Endodermal cell (in vitro differentiated cells): ENCODE measurements at regions not wholly inside any gene's neighbourhood (a gene's known extent, or its start where the extent isn't known, plus 50 kb on each side); places are given as distances from the start of the nearest gene placed in this dataset.
A peak's percentile ranks its signal among the peaks of the same experiment; 100 is the strongest.

Experiments used
- DNase-seq: peaks from one replicate; pipeline ENCODE4 v3.0.0-alpha.2; 2017
- H3K27ac ChIP-seq: 2 replicates; pipeline ENCODE4 v1.5.1; 2013; ENCODE audit warnings: mild to moderate bottlenecking, low read depth, low read length, moderate library complexity
- H3K27me3 ChIP-seq: 2 replicates; pipeline ENCODE4 v1.6.1; 2013; ENCODE audit warnings: mild to moderate bottlenecking, low read length, moderate library complexity; ENCODE audit not compliant: insufficient read depth, control insufficient read depth, poor library complexity, severe bottlenecking
- H3K36me3 ChIP-seq: 2 replicates; pipeline ENCODE4 v1.7.0; 2013; ENCODE audit warnings: mild to moderate bottlenecking, low read length, moderate library complexity; ENCODE audit not compliant: control insufficient read depth, insufficient read depth
- H3K4me1 ChIP-seq: one replicate; pipeline ENCODE4 v1.7.0; 2013; ENCODE audit warnings: low read length; ENCODE audit not compliant: control insufficient read depth, insufficient read depth
- H3K4me3 ChIP-seq: 2 replicates; pipeline ENCODE4 v1.5.1; 2013; ENCODE audit warnings: mild to moderate bottlenecking, low read length, moderate library complexity
- H3K9ac ChIP-seq: 2 replicates; pipeline ENCODE4 v1.6.1; 2013; ENCODE audit warnings: mild to moderate bottlenecking, low read length, moderate library complexity; ENCODE audit not compliant: poor library complexity, severe bottlenecking; ENCODE audit errors: extremely low read depth
- H3K9me3 ChIP-seq: 2 replicates; pipeline ENCODE4 v1.6.1; 2013; ENCODE audit warnings: mild to moderate bottlenecking, low read length, moderate library complexity; ENCODE audit not compliant: control insufficient read depth
- H3K27ac Mint-ChIP-seq: 2 replicates; pipeline ENCODE4 v1.8.0; 2020; ENCODE audit warnings: mixed read lengths
- H3K27me3 Mint-ChIP-seq: 2 replicates; pipeline ENCODE4 v1.8.0; 2021; ENCODE audit warnings: mild to moderate bottlenecking, mixed read lengths; ENCODE audit not compliant: insufficient read depth
- H3K36me3 Mint-ChIP-seq: 2 replicates; pipeline ENCODE4 v1.8.0; 2020; ENCODE audit warnings: low read depth, mixed read lengths
- H3K4me1 Mint-ChIP-seq: 2 replicates; pipeline ENCODE4 v1.8.0; 2020; ENCODE audit warnings: mixed read lengths
- H3K4me3 Mint-ChIP-seq: 2 replicates; pipeline ENCODE4 v1.8.0; 2020; ENCODE audit warnings: mild to moderate bottlenecking, moderate library complexity, mixed read lengths
- H3K9me3 Mint-ChIP-seq: 2 replicates; pipeline ENCODE4 v1.8.0; 2020; ENCODE audit warnings: mild to moderate bottlenecking, mixed read lengths
- WGBS, 2 experiments: methylation state at CpG; one replicate each; pipeline versions ENCODE4 v1.1.5 to v1.1.7; 2013; ENCODE audit warnings: missing lambda C conversion rate in 2 of 2, mixed read lengths in 1 of 2; ENCODE audit not compliant: insufficient coverage in 1 of 2, insufficient read length in 1 of 2; 5-methylcytosine and 5-hydroxymethylcytosine counted together
- TF ChIP-seq, protein P1 (sequence below): fragments of 200-600 bp; sonication (generic); conservative IDR thresholded peaks from 2 replicates; pipeline ENCODE4 v1.5.0; 2021; ENCODE audit warnings: antibody characterized with exemption, mild to moderate bottlenecking

DNA sequence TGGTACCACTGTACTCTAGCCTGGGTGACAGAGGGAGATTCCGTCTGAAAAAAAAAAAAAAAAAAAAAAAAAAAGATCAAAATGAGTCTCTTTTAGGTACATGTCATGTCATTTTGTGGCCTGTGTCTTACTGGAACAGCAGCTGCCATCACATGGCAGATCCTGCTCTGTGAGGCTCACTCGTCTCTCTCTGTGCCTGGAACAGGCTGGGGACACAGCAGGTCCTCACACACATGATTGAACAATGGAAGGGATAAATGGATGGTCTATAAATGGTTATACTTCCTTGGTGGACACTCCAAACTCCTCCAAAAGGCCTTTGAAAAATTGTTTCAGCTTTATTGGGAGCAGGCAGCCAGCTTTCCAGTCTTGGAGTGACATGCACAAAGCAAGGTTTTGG lies 236.2 kb upstream of the COPS8 start:
- no peak overlapping the region for H3K27ac Mint-ChIP-seq
- H3K36me3 ChIP-seq, result no peaks in the 10 kb centered on the region
- TF ChIP-seq, protein P1, sequence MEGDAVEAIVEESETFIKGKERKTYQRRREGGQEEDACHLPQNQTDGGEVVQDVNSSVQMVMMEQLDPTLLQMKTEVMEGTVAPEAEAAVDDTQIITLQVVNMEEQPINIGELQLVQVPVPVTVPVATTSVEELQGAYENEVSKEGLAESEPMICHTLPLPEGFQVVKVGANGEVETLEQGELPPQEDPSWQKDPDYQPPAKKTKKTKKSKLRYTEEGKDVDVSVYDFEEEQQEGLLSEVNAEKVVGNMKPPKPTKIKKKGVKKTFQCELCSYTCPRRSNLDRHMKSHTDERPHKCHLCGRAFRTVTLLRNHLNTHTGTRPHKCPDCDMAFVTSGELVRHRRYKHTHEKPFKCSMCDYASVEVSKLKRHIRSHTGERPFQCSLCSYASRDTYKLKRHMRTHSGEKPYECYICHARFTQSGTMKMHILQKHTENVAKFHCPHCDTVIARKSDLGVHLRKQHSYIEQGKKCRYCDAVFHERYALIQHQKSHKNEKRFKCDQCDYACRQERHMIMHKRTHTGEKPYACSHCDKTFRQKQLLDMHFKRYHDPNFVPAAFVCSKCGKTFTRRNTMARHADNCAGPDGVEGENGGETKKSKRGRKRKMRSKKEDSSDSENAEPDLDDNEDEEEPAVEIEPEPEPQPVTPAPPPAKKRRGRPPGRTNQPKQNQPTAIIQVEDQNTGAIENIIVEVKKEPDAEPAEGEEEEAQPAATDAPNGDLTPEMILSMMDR, result no peak
- H3K4me3 Mint-ChIP-seq, result no peak overlapping the region
- peaks cover 6% of the 10 kb centered on the region for H3K36me3 Mint-ChIP-seq
- no peaks in the 10 kb centered on the region for H3K27me3 ChIP-seq
- H3K9ac ChIP-seq, result no peak overlapping the region
- H3K4me1 ChIP-seq, result peaks cover 2% of the 10 kb centered on the region
- peaks cover 18% of the 10 kb centered on the region for H3K9me3 ChIP-seq
- peak; percentile 26 for DNase-seq
- 85% methylated on average over 2 of the region's 2 CpGs; no CpG with 5 or more reads in 1 of the 2 experiments for WGBS, 2 experiments
- peaks cover 37% of the 10 kb centered on the region for H3K4me1 Mint-ChIP-seq
- H3K4me3 ChIP-seq, result no peak overlapping the region
- H3K9me3 Mint-ChIP-seq, result peaks cover 20% of the 10 kb centered on the region
- no peak overlapping the region for H3K27ac ChIP-seq
- peaks cover 4% of the 10 kb centered on the region for H3K27me3 Mint-ChIP-seq

DNA sequence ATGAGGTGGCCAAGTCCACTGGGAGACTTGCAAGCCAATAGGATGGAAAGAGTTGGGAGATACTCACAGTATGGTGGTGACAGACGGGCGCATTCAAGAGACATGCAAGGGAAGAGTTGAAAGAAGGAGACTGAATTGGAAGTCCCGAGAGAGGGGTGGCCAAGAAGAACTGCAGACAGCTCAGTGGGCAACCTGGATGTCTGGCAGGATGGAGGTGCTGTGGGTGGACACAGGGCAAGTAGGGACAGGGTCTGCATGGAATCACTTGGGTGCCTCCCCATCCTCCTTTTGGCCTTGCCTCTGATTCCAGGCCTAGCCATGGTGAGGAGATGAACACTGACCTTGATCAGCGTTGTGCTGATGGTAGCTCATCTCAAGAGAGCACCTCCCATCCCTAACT lies 235.7 kb upstream of the COPS8 start:
- WGBS, 2 experiments, result 91 to 100% methylated on average over 3 to 4 of the region's 4 CpGs
- no peaks in the 10 kb centered on the region for H3K36me3 ChIP-seq
- no peak overlapping the region for H3K27ac ChIP-seq
- peaks cover 2% of the 10 kb centered on the region for H3K4me1 ChIP-seq
- H3K9me3 ChIP-seq, result peaks cover 14% of the 10 kb centered on the region
- H3K9ac ChIP-seq, result no peak overlapping the region
- H3K9me3 Mint-ChIP-seq, result peaks cover 17% of the 10 kb centered on the region
- DNase-seq, result peak; percentile 17
- no peak overlapping the region for H3K4me3 ChIP-seq
- peaks cover 37% of the 10 kb centered on the region for H3K4me1 Mint-ChIP-seq
- no peaks in the 10 kb centered on the region for H3K27me3 ChIP-seq
- H3K27ac Mint-ChIP-seq, result no peak overlapping the region
- peaks cover 2% of the 10 kb centered on the region for H3K36me3 Mint-ChIP-seq
- H3K27me3 Mint-ChIP-seq, result peaks cover 3% of the 10 kb centered on the region
- no peak overlapping the region for H3K4me3 Mint-ChIP-seq
- TF ChIP-seq, protein P1, result no peak

DNA sequence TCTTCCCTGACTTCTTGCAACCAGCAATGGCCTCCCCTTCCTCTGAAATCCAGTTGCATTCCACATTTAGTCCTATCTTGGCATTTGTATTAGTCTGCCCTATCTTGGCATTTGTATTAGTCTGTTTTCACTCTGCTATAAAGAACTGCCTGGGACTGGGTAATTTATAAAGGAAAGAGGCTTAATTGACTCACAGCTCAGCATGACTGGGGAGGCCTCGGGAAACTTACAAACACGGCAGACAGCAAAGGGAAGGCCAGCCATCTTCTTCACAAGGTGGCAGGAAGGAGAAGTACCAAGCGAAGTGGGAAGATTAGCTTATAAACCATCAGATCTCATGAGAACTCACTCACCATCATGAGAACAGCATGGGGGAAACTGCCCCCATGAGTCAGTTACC lies 234.5 kb upstream of the COPS8 start:
- Mint-ChIP-seq H3K9me3 (peaks cover 20% of the 10 kb centered on the region), H3K36me3 (no peaks in the 10 kb centered on the region), H3K27me3 (peaks cover 7% of the 10 kb centered on the region), H3K4me1 (peaks cover 37% of the 10 kb centered on the region), H3K4me3 (no peak overlapping the region), H3K27ac (no peak overlapping the region)
- no peak overlapping the region for H3K4me3 ChIP-seq
- no peak overlapping the region for H3K9ac ChIP-seq
- WGBS, 2 experiments, result 76 to 92% methylated on average over 3 of the region's 3 CpGs
- DNase-seq, result peak; percentile 16
- H3K27me3 ChIP-seq, result no peaks in the 10 kb centered on the region
- peaks cover 10% of the 10 kb centered on the region for H3K9me3 ChIP-seq
- no peak overlapping the region for H3K27ac ChIP-seq
- no peaks in the 10 kb centered on the region for H3K36me3 ChIP-seq
- H3K4me1 ChIP-seq, result peaks cover 2% of the 10 kb centered on the region
- TF ChIP-seq, protein P1, result no peak
